GM12878 (cell line): ENCODE measurements at regions not wholly inside any gene's neighbourhood (a gene's known extent, or its start where the extent isn't known, plus 50 kb on each side); places are given as distances from the start of the nearest gene placed in this dataset.

Source experiments
- ATAC-seq: fragments of 200-7000 bp; cut with Tn5 transposase; 3 replicates; pipeline ENCODE4 v1.9.1; 2020; ENCODE audit warnings: mild to moderate bottlenecking, moderate library complexity
- BruUV-seq: library from RNA; stranded (reverse); fragments of 400-500 nt; replicated peaks from 2 replicates; lab custom pipeline; 2021; lab: Mats Ljungman, UMichigan
- CTCF ChIA-PET: fragments of 300-600 bp; sonication (Branson Sonifier 250); formaldehyde crosslinking; extraction: SDS; loops from one replicate; lab custom pipeline; 2021; ENCODE audit warnings: inconsistent platforms; lab: Yijun Ruan, JAX
- POLR2A ChIA-PET: fragments of 350-600 bp; formaldehyde crosslinking; extraction: SDS; loops from one replicate; lab custom pipeline; 2021; ENCODE audit warnings: inconsistent platforms; lab: Charles Lee
- RAD21 ChIA-PET: fragments of 300-600 bp; sonication (Branson Sonifier 250); formaldehyde crosslinking; loops from one replicate; lab custom pipeline; 2023; ENCODE audit warnings: antibody characterized with exemption; ENCODE audit not compliant: unreplicated experiment; lab: Charles Lee
- SMC1A ChIA-PET: fragments of 300-600 bp; sonication (Branson Sonifier 250); formaldehyde crosslinking; loops from one replicate; lab custom pipeline; 2023; ENCODE audit not compliant: unreplicated experiment, uncharacterized antibody; lab: Charles Lee
- DNase-seq: peaks from one replicate; pipeline ENCODE4 v3.0.0-alpha.2; 2011; ENCODE audit warnings: low read depth, low spot score
- FAIRE-seq: peaks from 3 replicates; lab custom pipeline; 2011; peaks lifted over from hg19 to GRCh38; lab: Jason Lieb, UNC
- H2AFZ ChIP-seq: 2 replicates; pipeline ENCODE4 v1.6.0; 2011; ENCODE audit warnings: low read depth, low read length, control low read depth; ENCODE audit not compliant: control insufficient read depth
- H3K27ac ChIP-seq: 2 replicates; pipeline ENCODE4 v1.5.1; 2011; ENCODE audit warnings: control low read depth; ENCODE audit not compliant: control insufficient read depth, insufficient read depth
- H3K27me3 ChIP-seq, 2 experiments: replicated peaks in 1 of 2; 2 replicates each; pipeline versions ENCODE4 v1.6.0 to v1.6.1; 2011; ENCODE audit warnings: low read length in 1 of 2; ENCODE audit not compliant: control insufficient read depth in 2 of 2, insufficient read depth in 2 of 2
- H3K36me3 ChIP-seq, 2 experiments: 2 replicates each; pipeline ENCODE4 v1.5.1; 2011; ENCODE audit warnings: low read length in 1 of 2; ENCODE audit not compliant: control insufficient read depth in 2 of 2, insufficient read depth in 2 of 2
- H3K4me1 ChIP-seq: 2 replicates; pipeline ENCODE4 v1.6.1; 2011; ENCODE audit warnings: mild to moderate bottlenecking, low read length, moderate library complexity, mixed read lengths; ENCODE audit not compliant: control insufficient read depth, insufficient read depth
- H3K4me2 ChIP-seq: 2 replicates; pipeline ENCODE4 v1.6.0; 2011; ENCODE audit warnings: control low read depth; ENCODE audit not compliant: control insufficient read depth, insufficient read depth
- H3K4me3 ChIP-seq: fragments of 200-600 bp; sonication (generic); 2 replicates; pipeline ENCODE4 v1.5.1; 2016
- H3K79me2 ChIP-seq: 2 replicates; pipeline ENCODE4 v1.6.0; 2011; ENCODE audit warnings: low read length; ENCODE audit not compliant: control insufficient read depth, insufficient read depth
- H3K9ac ChIP-seq: 2 replicates; pipeline ENCODE4 v1.8.0; 2011; ENCODE audit warnings: low read length, control low read depth, mixed read lengths; ENCODE audit not compliant: control insufficient read depth, insufficient read depth
- H3K9me3 ChIP-seq: replicated peaks from 3 replicates; pipeline ENCODE4 v1.5.1; 2011; ENCODE audit warnings: mild to moderate bottlenecking, low read length; ENCODE audit not compliant: control insufficient read depth, insufficient read depth
- H4K20me1 ChIP-seq: 2 replicates; pipeline ENCODE4 v1.6.0; 2011; ENCODE audit not compliant: control insufficient read depth, insufficient read depth
- ELK1 ChIP-seq: IDR thresholded peaks from 2 replicates; pipeline ENCODE4 v1.6.1; 2012; ENCODE audit warnings: low read depth, low read length, improper control_type of control experiment
- ETV6 ChIP-seq, 2 experiments: fragments of 450-650 bp in 1 of 2; IDR thresholded peaks in 1 of 2; conservative IDR thresholded peaks in 1 of 2; 2 replicates each; pipeline ENCODE4 v1.6.1; 2014; ENCODE audit warnings: antibody characterized with exemption in 1 of 2, borderline replicate concordance in 1 of 2, low read depth in 1 of 2, mild to moderate bottlenecking in 1 of 2, moderate library complexity in 1 of 2
- HDAC2 ChIP-seq: fragments of 200-600 bp; sonication (generic); IDR thresholded peaks from 2 replicates; pipeline ENCODE4 v1.6.1; 2017
- KDM1A ChIP-seq: fragments of 200-600 bp; sonication (generic); IDR thresholded peaks from 2 replicates; pipeline ENCODE4 v1.6.1; 2016; ENCODE audit warnings: borderline replicate concordance
- MEF2B ChIP-seq: fragments of 450-650 bp; IDR thresholded peaks from 2 replicates; pipeline ENCODE4 v1.6.1; 2018; ENCODE audit warnings: mild to moderate bottlenecking, moderate library complexity; ENCODE audit not compliant: partially characterized antibody, poor library complexity, severe bottlenecking
- NFIC ChIP-seq: IDR thresholded peaks from 2 replicates; pipeline ENCODE4 v1.6.1; 2012; ENCODE audit warnings: low read depth, mild to moderate bottlenecking, inconsistent platforms, low read length, moderate library complexity
- PKNOX1 ChIP-seq: fragments of 450-650 bp; IDR thresholded peaks from 2 replicates; pipeline ENCODE4 v1.6.1; 2016; ENCODE audit warnings: mild to moderate bottlenecking
- SP1 ChIP-seq: IDR thresholded peaks from one replicate; pipeline ENCODE4 v1.6.1; 2011; ENCODE audit warnings: low read depth, low read length
- SPI1 ChIP-seq: IDR thresholded peaks from 2 replicates; pipeline ENCODE4 v1.6.1; 2011; ENCODE audit warnings: low read depth, mild to moderate bottlenecking, low read length, moderate library complexity, borderline replicate concordance; ENCODE audit not compliant: insufficient read depth
- SRF ChIP-seq, 2 experiments: IDR thresholded peaks; 2 replicates each; pipeline ENCODE4 v1.6.1; 2011; ENCODE audit warnings: low read depth in 2 of 2, low read length in 2 of 2, mild to moderate bottlenecking in 1 of 2, moderate library complexity in 1 of 2
- ZNF24 ChIP-seq: fragments of 450-650 bp; IDR thresholded peaks from 2 replicates; pipeline ENCODE4 v1.6.1; 2017; ENCODE audit warnings: antibody characterized with exemption, mild to moderate bottlenecking
- ZNF274 ChIP-seq: IDR thresholded peaks from one replicate; pipeline ENCODE4 v1.8.0; 2011; ENCODE audit not compliant: insufficient read length, insufficient read depth
- in situ Hi-C: fragments of 300-500 bp; cut with MboI; formaldehyde crosslinking; loops from 9 replicates; pipeline ENCODE4 v1.14.3; 2018; ENCODE audit warnings: mixed read lengths
- intact Hi-C: fragments of 100-400 bp; cut with micrococcal nuclease; formaldehyde crosslinking; loops from one replicate; pipeline ENCODE4 v1.14.2; 2022; ENCODE audit not compliant: unreplicated experiment
- TF ChIP-seq, protein P1 (sequence below): fragments of 450-650 bp; IDR thresholded peaks from 2 replicates; pipeline ENCODE4 v1.6.1; 2017; ENCODE audit warnings: mild to moderate bottlenecking, moderate library complexity
- TF ChIP-seq, protein P2 (sequence below): IDR thresholded peaks from 2 replicates; pipeline ENCODE4 v1.6.1; 2011; ENCODE audit warnings: mild to moderate bottlenecking, low read depth, low read length, moderate library complexity; ENCODE audit not compliant: insufficient replicate concordance

GRCh38 chr4:35238793-35239192 is 1005.5 kb downstream of the ARAP2 start:
- ChIA-PET RAD21 (no interaction called here), CTCF (no interaction called here), POLR2A (no interaction called here)
- Histone ChIP-seq H3K27me3 (no peaks in the 10 kb centered on the region), H3K4me2 (no peak overlapping the region), H3K27ac (no peak overlapping the region), H3K36me3 (no peaks in the 10 kb centered on the region), H3K9ac (no peak overlapping the region), H3K4me1 (no peaks in the 10 kb centered on the region), H3K9me3 (no peaks in the 10 kb centered on the region)
- FAIRE-seq (no peak), DNase-seq (no peak), ATAC-seq (no peak)
- intact Hi-C loops: no loop called here
- no peak for TF ChIP-seq ZNF274
- no peak for TF ChIP-seq ZNF24
- TF ChIP-seq NFIC: no peak
- TF ChIP-seq HDAC2: no peak
- TF ChIP-seq, protein P1, sequence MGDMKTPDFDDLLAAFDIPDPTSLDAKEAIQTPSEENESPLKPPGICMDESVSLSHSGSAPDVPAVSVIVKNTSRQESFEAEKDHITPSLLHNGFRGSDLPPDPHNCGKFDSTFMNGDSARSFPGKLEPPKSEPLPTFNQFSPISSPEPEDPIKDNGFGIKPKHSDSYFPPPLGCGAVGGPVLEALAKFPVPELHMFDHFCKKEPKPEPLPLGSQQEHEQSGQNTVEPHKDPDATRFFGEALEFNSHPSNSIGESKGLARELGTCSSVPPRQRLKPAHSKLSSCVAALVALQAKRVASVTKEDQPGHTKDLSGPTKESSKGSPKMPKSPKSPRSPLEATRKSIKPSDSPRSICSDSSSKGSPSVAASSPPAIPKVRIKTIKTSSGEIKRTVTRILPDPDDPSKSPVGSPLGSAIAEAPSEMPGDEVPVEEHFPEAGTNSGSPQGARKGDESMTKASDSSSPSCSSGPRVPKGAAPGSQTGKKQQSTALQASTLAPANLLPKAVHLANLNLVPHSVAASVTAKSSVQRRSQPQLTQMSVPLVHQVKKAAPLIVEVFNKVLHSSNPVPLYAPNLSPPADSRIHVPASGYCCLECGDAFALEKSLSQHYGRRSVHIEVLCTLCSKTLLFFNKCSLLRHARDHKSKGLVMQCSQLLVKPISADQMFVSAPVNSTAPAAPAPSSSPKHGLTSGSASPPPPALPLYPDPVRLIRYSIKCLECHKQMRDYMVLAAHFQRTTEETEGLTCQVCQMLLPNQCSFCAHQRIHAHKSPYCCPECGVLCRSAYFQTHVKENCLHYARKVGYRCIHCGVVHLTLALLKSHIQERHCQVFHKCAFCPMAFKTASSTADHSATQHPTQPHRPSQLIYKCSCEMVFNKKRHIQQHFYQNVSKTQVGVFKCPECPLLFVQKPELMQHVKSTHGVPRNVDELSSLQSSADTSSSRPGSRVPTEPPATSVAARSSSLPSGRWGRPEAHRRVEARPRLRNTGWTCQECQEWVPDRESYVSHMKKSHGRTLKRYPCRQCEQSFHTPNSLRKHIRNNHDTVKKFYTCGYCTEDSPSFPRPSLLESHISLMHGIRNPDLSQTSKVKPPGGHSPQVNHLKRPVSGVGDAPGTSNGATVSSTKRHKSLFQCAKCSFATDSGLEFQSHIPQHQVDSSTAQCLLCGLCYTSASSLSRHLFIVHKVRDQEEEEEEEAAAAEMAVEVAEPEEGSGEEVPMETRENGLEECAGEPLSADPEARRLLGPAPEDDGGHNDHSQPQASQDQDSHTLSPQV: no peak
- TF ChIP-seq PKNOX1: no peak
- TF ChIP-seq SP1: no peak
- TF ChIP-seq MEF2B: no peak
- TF ChIP-seq ELK1: no peak
- TF ChIP-seq SPI1: no peak
- TF ChIP-seq, protein P2, sequence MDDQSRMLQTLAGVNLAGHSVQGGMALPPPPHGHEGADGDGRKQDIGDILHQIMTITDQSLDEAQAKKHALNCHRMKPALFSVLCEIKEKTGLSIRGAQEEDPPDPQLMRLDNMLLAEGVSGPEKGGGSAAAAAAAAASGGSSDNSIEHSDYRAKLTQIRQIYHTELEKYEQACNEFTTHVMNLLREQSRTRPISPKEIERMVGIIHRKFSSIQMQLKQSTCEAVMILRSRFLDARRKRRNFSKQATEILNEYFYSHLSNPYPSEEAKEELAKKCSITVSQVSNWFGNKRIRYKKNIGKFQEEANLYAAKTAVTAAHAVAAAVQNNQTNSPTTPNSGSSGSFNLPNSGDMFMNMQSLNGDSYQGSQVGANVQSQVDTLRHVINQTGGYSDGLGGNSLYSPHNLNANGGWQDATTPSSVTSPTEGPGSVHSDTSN: no peak
- no peak for TF ChIP-seq ETV6 (conservative IDR thresholded peaks at IDR 0.05 in 1 of 2, IDR thresholded peaks at IDR 0.05 in 1 of 2; ENCODE audit: borderline replicate concordance in 1 of 2, low read depth in 1 of 2)
- no peak for TF ChIP-seq KDM1A
- no peak for TF ChIP-seq SRF (IDR thresholded peaks at IDR 0.05; ENCODE audit: low read depth in 2 of 2, low read length in 2 of 2)
- TF ChIP-seq, all 136 proteins: peak for 0
- no peak overlapping the region for H3K4me3 ChIP-seq
- H3K79me2 ChIP-seq: no peaks in the 10 kb centered on the region
- SMC1A ChIA-PET: interaction anchor here (0.7 kb wide), 1 partner anchor 24 kb away, joined by 3 read pairs; no protein-coding TSS in a partner anchor
- no peaks in the 10 kb centered on the region for H4K20me1 ChIP-seq
- BruUV-seq: no TSS peak
- in situ Hi-C loops: no loop called here
- H2AFZ ChIP-seq: no peak overlapping the region
